Vagina (tissue), 2 donors: ENCODE measurements at regions not wholly inside any gene's neighbourhood (a gene's known extent, or its start where the extent isn't known, plus 50 kb on each side); places are given as distances from the start of the nearest gene placed in this dataset.

Experiments used
- POLR2A ChIP-seq, 2 donors: fragments of 450-650 bp; IDR thresholded peaks; one replicate each; pipeline ENCODE4 v1.6.1; 2017; ENCODE audit warnings: antibody characterized with exemption in 2 of 2, mild to moderate bottlenecking in 2 of 2, moderate library complexity in 2 of 2
- TF ChIP-seq, protein P1 (sequence below), 3 experiments: fragments of 450-650 bp in 2 of 3; fragments of 200-600 bp in 1 of 3; sonication (generic) in 1 of 3; IDR thresholded peaks; one replicate each; pipeline ENCODE4 v1.5.1; 2017 to 2019; ENCODE audit warnings: antibody characterized with exemption in 3 of 3, mild to moderate bottlenecking in 2 of 3, moderate library complexity in 2 of 3

DNA sequence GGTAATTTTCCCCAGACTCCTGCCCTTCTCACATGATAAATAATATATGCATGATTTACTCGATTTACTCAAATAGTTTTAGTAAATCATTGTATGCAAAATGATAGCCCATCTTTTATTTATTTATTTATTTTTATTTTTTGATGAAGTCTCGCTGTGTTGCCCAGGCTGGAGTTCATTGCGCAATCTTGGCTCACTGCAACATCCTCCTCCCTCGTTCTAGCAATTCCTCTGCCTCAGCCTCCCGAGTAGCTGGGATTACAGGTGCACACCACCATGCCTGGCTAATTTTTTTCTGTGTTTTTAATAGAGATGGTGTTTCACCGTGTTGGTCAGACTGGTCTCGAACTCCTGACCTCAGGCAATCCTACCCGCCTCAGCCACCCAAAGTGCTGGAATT, 343.8 kb upstream of the PLSCR5 start:
- TF ChIP-seq, protein P1, sequence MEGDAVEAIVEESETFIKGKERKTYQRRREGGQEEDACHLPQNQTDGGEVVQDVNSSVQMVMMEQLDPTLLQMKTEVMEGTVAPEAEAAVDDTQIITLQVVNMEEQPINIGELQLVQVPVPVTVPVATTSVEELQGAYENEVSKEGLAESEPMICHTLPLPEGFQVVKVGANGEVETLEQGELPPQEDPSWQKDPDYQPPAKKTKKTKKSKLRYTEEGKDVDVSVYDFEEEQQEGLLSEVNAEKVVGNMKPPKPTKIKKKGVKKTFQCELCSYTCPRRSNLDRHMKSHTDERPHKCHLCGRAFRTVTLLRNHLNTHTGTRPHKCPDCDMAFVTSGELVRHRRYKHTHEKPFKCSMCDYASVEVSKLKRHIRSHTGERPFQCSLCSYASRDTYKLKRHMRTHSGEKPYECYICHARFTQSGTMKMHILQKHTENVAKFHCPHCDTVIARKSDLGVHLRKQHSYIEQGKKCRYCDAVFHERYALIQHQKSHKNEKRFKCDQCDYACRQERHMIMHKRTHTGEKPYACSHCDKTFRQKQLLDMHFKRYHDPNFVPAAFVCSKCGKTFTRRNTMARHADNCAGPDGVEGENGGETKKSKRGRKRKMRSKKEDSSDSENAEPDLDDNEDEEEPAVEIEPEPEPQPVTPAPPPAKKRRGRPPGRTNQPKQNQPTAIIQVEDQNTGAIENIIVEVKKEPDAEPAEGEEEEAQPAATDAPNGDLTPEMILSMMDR (IDR thresholded peaks at IDR 0.05) = no peak
- TF ChIP-seq POLR2A (IDR thresholded peaks at IDR 0.05) = no peak
